Coronary artery (tissue), 2 donors: ENCODE measurements at regions not wholly inside any gene's neighbourhood (a gene's known extent, or its start where the extent isn't known, plus 50 kb on each side); places are given as distances from the start of the nearest gene placed in this dataset.

Source experiments
- DNase-seq: peaks from one replicate; pipeline ENCODE4 v3.0.0-alpha.2; 2017; ENCODE audit warnings: low spot score
- H3K27ac ChIP-seq, 2 donors: fragments of 200-600 bp; sonication (generic); one replicate each; pipeline ENCODE4 v1.5.1; 2016 to 2019
- H3K4me3 ChIP-seq: fragments of 200-600 bp; sonication (generic); 2 replicates; pipeline ENCODE4 v1.5.1; 2016; ENCODE audit warnings: mild to moderate bottlenecking, moderate library complexity
- CTCF ChIP-seq: fragments of 200-600 bp; sonication (generic); IDR thresholded peaks from one replicate; pipeline ENCODE4 v1.5.1; 2019; ENCODE audit warnings: antibody characterized with exemption

GRCh38 chr6:170114187-170114945 is 176.5 kb downstream of the DLL1 start:
- Histone ChIP-seq H3K4me3 (no peak overlapping the region), H3K27ac (no peak overlapping the region)
- no peak for TF ChIP-seq CTCF
- DNase-seq: peak; percentile 50

- no peak overlapping the region for H3K27ac ChIP-seq
- peak; percentile 7 for DNase-seq
- H3K4me3 ChIP-seq: no peak overlapping the region
- no peak for TF ChIP-seq CTCF
These were observed 177.7 kb downstream of the DLL1 start for GRCh38 chr6:170113141-170113540.

GRCh38 chr6:170112583-170112860 is 178.4 kb downstream of the DLL1 start:
- DNase-seq: peak; percentile 7
- no peak for TF ChIP-seq CTCF
- Histone ChIP-seq H3K27ac (no peak overlapping the region), H3K4me3 (no peak overlapping the region)

GRCh38 chr6:170111816-170112582 is 178.9 kb downstream of the DLL1 start:
- DNase-seq: peak; percentile 57

GRCh38 chr6:170111141-170111664 is 179.7 kb downstream of the DLL1 start:
- H3K4me3 ChIP-seq: no peak overlapping the region
- DNase-seq: no peak

More at GRCh38 chr6:170111816-170112582, 178.9 kb downstream of the DLL1 start:
- no peak for TF ChIP-seq CTCF
- Histone ChIP-seq H3K4me3 (no peak overlapping the region), H3K27ac (no peak overlapping the region)

More at GRCh38 chr6:170111141-170111664, 179.7 kb downstream of the DLL1 start:
- no peak for TF ChIP-seq CTCF
- H3K27ac ChIP-seq: no peak overlapping the region
